ENCODE measurements at regions not wholly inside any gene's neighbourhood (a gene's known extent, or its start where the extent isn't known, plus 50 kb on each side); places are given as distances from the start of the nearest gene placed in this dataset.
"Not testable (repeated sequence)": the region's sequence is repeated elsewhere in the genome, so short reads cannot be mapped to it uniquely, and the experiment has no call there.

- not testable (repeated sequence) for DNase-seq (ENCODE audit: low read depth in 3 of 3)
Observed at GRCh38 chr12:92231532-92231931, 85.9 kb upstream of the BTG1 start.

DNA sequence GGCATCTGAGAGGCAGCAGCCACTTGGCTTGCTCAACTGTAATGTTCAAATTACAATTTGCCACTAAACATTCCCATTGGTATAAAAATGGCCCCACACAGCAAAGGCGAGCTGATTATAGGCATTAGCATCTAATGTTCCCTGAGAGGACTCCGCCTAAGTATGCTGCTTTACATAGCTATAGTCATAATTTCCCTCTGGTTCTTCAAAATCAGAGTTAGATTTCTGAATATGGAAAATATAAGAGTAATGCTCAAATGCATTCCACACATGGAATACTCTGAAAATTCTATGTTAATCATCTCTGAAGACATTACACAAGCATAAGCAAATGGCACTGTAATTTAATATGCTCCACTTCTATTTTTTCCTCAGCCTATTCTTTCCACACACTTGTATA lies 83.7 kb upstream of the BTG1 start:
- no peak for DNase-seq (ENCODE audit: low read depth in 3 of 3)

- DNase-seq (ENCODE audit: low read depth in 3 of 3), result no peak
Observed at GRCh38 chr12:92226961-92227360, 81.3 kb upstream of the BTG1 start.

DNA sequence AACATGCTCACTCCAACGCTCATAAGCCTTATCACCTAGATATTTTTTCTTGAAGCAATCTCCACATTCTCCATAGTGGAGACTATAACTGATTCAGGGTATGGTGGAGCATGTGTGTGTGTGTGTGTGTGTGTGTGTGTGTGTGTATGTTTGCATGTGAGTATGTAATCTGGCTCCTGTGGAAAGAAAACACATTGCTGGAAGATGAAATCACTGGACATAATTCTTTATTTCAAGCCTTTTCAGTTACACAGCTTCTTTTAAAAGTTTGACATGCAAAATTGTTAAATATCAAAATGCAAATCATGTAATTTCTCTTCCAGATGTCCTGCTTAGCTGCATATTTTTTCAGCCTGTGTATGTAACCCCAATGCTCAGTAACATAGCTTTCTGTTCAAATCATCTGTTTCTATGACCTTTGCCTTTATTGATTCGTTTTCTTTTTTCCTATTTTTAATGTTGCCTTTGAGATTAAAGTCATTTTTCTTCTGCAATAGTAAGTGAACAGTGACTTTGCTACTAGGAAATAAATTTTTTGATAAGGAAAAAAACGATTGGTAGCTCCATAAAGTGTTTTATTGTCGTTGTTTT lies 80.5 kb upstream of the BTG1 start:
- DNase-seq (ENCODE audit: low read depth in 3 of 3), result no peak

DNA sequence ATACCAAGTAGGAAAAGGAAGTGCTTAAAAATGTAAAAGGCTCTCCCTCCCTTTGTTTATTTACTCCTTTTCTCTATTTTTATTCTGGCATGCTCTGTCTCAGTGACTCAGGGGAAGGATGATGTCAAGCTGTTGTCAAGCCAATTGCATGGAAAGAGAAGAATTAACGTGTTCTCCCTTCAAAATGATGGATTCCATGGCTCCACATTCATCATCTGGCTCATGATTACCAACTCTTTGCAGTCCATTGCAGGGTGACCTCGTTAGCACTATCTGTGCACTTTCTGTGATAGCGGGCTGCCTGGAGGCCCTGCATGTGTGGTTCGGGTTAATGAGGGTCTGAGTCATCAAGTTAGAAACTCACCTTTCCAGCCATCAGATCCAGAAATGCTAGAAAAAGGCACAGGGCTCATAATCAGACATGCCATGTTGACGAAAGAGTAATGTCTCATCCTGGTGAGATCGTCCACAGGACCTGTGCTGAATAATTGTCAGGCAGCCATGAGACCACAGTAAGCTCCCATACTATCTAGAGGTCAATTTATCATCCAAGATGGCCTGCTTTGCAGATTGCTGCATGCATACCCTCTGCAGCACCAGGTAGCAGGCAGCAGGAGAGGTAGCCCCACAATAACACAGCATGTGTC lies 79.2 kb upstream of the BTG1 start:
- DNase-seq (ENCODE audit: low read depth in 3 of 3), result no peak

GRCh38 chr12:92223481-92223880 lies 77.8 kb upstream of the BTG1 start:
- DNase-seq (ENCODE audit: low read depth in 3 of 3), result no peak

GRCh38 chr12:92221656-92222315 lies 76.1 kb upstream of the BTG1 start:
- DNase-seq (ENCODE audit: low read depth in 3 of 3), result no peak

GRCh38 chr12:92218394-92219077 lies 72.9 kb upstream of the BTG1 start:
- no peak for DNase-seq (ENCODE audit: low read depth in 3 of 3)

DNA sequence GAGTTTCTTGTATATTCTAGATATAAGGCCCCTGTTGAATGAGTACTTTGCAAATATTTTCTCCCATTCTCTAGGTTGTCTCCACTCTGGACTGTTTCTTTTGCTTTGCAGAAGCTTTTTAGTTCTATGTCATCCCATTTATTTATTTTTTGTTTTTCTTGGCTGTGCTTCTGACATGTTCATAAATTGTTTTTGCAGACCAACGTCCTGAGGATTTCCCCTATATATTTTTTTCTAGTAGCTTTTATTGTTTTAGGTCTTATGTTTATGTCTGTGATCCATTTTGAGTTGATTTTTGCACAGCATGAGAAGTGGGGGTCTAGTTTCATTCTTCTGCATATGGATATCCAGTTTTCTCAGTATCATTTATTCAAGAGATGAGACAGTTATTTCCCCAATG lies 70.4 kb upstream of the BTG1 start:
- no peak for DNase-seq (ENCODE audit: low read depth in 3 of 3)

DNA sequence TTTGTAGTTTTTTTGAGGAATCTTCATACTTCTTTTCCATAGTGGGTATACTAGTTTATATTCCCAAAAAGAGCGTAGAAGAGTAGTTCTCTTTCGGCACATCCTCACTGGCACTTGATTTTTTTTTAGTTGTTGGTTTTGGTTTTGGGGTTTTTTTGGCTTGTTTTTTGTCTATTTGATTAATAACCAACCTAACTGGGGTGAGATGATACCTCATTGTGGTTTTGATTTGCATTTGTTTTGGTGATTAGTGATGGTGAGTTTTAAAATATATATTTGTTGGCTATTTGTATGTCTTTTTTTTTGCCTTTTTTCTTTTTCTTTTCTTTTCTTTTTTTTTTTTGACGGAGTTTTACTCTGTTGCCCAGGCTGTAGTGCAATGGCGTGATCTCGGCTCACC lies 69.7 kb upstream of the BTG1 start:
- no peak for DNase-seq (ENCODE audit: low read depth in 3 of 3)

- no peak for DNase-seq (ENCODE audit: low read depth in 3 of 3)
Observed at GRCh38 chr12:92213166-92213565, 67.5 kb upstream of the BTG1 start.

DNA sequence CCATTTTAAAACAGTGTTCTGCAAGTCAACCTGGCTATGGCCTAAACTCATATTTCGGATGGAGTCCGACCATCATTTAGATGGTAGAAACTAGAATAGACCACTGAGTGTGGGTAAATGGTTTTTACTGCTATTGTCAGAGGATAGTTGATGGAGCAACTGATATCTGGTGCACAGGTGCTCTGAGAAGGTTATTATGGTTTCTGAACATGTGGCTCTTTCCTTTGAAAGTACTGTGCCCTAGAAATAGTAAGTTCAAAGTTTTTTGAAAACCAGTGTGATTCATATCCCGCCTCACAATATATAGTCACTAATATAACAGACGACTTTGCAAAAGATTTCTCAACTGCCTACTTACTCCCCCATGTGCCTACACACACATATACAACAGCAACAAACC lies 64.4 kb upstream of the BTG1 start:
- no peak for DNase-seq (ENCODE audit: low read depth in 3 of 3)

DNA sequence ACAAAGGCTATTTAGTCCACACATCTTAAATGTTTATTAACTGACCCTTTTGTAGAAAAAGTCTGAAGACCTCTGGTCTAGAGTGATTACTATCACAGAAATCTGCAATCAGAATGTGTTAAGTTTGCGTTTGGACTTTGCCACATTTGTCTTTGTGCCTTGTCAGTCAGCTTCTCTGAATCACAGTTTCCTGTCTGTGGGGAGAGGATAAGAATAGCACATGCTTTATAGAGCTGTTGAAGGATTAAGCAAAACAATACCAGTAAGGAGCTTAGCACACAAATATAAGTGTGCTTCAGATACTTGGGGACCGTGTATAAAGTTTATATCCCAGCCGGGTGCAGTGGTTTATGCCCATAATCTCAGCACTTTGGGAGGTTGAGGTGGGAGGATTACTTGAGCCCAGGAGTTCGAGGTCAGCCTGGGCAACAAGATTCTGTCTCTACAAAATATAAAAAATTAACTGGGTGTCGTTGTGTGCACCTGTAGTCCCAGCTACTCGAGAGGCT lies 63.0 kb upstream of the BTG1 start:
- DNase-seq (ENCODE audit: low read depth in 3 of 3), result no peak

- DNase-seq (ENCODE audit: low read depth in 3 of 3), result no peak
Observed at GRCh38 chr12:92206596-92206995, 61.0 kb upstream of the BTG1 start.

DNA sequence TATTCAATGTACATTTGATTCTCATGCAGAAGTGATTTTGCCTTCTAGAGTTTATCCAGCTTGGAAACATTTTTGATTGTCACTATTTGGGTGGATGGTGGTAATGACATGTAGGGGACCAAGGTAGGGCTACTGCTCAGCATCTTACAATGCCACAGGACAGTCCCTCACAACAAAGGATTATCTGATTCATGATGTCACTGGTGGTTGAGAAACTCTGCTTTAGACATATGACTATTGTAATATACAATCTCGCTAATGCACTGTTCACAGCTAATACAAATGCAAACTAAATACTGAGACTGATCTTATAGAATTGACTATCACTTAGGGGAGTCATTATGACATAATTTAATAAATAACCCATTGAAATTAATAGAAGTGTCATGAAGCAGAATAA lies 60.4 kb upstream of the BTG1 start:
- DNase-seq (ENCODE audit: low read depth in 3 of 3), result no peak

GRCh38 chr12:92199819-92200576 lies 54.4 kb upstream of the BTG1 start:
- DNase-seq (ENCODE audit: low read depth in 3 of 3), result no peak

DNA sequence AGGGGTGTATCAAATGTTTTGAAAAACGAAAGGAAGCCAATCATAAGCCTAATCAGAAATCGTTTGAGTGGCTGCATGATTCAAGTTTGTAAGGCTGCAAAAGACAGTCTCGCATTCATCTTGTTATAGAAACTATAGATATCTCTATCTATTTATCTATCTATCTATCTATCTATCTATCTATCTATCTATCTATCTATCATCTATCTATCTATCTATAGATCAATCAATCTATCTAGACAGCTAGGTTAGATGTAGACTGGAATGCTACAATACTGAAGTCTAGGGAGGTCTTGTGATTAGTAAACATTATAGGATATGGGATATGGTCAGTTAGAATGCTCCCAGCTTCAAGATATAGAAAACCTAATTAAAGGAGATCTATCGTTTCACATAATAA lies 52.2 kb upstream of the BTG1 start:
- no peak for DNase-seq (ENCODE audit: low read depth in 3 of 3)

DNA sequence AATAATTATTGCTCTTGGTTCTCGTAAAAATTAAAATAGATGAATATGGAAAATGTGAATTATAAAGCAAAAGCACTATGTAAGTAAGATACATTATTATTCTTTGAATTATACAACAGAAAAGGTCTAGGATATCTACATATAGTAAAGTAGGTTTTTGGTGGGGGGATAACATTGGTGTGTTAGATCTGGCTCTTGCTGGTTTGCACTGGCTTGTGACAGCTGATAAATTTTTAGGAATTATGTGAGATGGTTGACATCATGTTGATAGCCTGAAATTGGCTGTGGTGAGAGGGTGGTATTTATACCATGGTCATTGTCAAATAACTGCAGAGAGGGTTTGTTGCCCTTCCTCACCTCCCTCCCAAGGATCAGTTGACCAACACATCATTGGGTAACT lies 50.7 kb upstream of the BTG1 start:
- no peak for DNase-seq (ENCODE audit: low read depth in 3 of 3)

All from stimulated activated CD4-positive, alpha-beta T cell treated with anti-CD3 and anti-CD28 coated beads, TNF-alpha, amount 100 ng/mL, for 48 hours (primary cell).